ENCODE measurements at regions not wholly inside any gene's neighbourhood (a gene's known extent, or its start where the extent isn't known, plus 50 kb on each side); places are given as distances from the start of the nearest gene placed in this dataset.

GRCh38 chrX:125387945-125388344 lies 68.3 kb downstream of the TEX13C start (continued):
- TF ChIP-seq, protein P1, sequence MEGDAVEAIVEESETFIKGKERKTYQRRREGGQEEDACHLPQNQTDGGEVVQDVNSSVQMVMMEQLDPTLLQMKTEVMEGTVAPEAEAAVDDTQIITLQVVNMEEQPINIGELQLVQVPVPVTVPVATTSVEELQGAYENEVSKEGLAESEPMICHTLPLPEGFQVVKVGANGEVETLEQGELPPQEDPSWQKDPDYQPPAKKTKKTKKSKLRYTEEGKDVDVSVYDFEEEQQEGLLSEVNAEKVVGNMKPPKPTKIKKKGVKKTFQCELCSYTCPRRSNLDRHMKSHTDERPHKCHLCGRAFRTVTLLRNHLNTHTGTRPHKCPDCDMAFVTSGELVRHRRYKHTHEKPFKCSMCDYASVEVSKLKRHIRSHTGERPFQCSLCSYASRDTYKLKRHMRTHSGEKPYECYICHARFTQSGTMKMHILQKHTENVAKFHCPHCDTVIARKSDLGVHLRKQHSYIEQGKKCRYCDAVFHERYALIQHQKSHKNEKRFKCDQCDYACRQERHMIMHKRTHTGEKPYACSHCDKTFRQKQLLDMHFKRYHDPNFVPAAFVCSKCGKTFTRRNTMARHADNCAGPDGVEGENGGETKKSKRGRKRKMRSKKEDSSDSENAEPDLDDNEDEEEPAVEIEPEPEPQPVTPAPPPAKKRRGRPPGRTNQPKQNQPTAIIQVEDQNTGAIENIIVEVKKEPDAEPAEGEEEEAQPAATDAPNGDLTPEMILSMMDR (CRISPR knock-in tag; IDR thresholded peaks at IDR 0.05) = no peak
- no peak for TF ChIP-seq PHF8 (CRISPR knock-in tag; IDR thresholded peaks at IDR 0.05)
- TF ChIP-seq NBN (conservative IDR thresholded peaks at IDR 0.05) = no peak
- TF ChIP-seq PCBP2 (optimal IDR thresholded peaks at IDR 0.05; ENCODE audit: low read depth, low read length, poor library complexity, severe bottlenecking) = no peak

DNA sequence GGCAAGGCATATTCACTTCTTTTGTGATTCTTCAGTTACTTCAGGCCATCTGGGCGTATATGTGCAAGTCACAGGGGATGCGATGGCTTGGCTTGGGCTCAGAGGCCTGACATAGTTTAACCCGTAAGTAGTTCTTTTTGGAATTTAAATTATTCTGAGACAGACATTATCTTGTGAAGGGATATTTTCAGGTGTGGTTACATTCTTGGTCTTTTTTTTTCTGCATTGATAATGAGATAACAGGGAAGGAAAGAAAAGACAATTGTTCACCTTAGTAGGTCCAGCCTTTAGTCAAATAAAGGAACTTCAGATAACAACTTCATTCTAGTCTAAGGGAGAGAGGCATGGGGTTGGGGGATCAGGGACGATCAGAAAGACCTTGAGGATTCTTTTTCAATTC lies 74.8 kb downstream of the TEX13C start:
- 0% methylated on average over 3 of the region's 4 CpGs for WGBS (ENCODE audit: low lambda C conversion rate)
- DNase-seq (ENCODE audit: low spot score) (no peak), FAIRE-seq (no peak), ATAC-seq (no peak)
- no peaks in the 10 kb centered on the region for H3K4me1 ChIP-seq (ENCODE audit: insufficient read depth, low read length)
- ChIA-PET CTCF (ENCODE audit: low intra/inter-chr PET ratio, low total read pairs) (no interaction called here), POLR2A (no interaction called here)
- H3K9me3 ChIP-seq (ENCODE audit: low read length) = no peaks in the 10 kb centered on the region
- H3K36me3 ChIP-seq (replicated peaks in 1 of 2; ENCODE audit: control insufficient read depth in 1 of 2, insufficient read depth in 2 of 2, low read length in 2 of 2) = no peaks in the 10 kb centered on the region
- H2AFZ ChIP-seq (ENCODE audit: low read length) = no peak overlapping the region
- no peak overlapping the region for H3K4me2 ChIP-seq (ENCODE audit: low read depth, low read length)
- in situ Hi-C loops (cut with HindIII; ENCODE audit: extremely low pct_ligation_motif_present, low pct_unique_long_range_greater_than_20kb) (no loop called here), intact Hi-C loops (cut with micrococcal nuclease; ENCODE audit: unreplicated experiment) (no loop called here)
- H3K27ac ChIP-seq (ENCODE audit: extremely low read length, insufficient read depth, low read length) = no peak overlapping the region
- no peaks in the 10 kb centered on the region for H3K27me3 ChIP-seq (ENCODE audit: control insufficient read depth in 1 of 2, insufficient read depth in 2 of 2, low read length in 2 of 2)
- no peaks in the 10 kb centered on the region for H3K79me2 ChIP-seq (ENCODE audit: insufficient read depth, low read length)
- no peak overlapping the region for H3K9ac ChIP-seq (ENCODE audit: insufficient read depth, low read depth, low read length)
- H3K4me3 ChIP-seq (replicated peaks in 1 of 3; ENCODE audit: insufficient read depth in 1 of 3, low read depth in 2 of 3, low read length in 3 of 3) = no peak overlapping the region
- H4K20me1 ChIP-seq (ENCODE audit: insufficient read depth, low read length) = no peaks in the 10 kb centered on the region
- BruUV-seq (replicated peaks) = no TSS peak
- no peak for TF ChIP-seq ZNF543 (CRISPR knock-in tag; IDR thresholded peaks at IDR 0.05)
- no peak for TF ChIP-seq ZNF687 (CRISPR knock-in tag; IDR thresholded peaks at IDR 0.05)
- no peak for TF ChIP-seq NCOA1 (CRISPR knock-in tag; IDR thresholded peaks at IDR 0.05)
- TF ChIP-seq TFDP2 (CRISPR knock-in tag; IDR thresholded peaks at IDR 0.05) = no peak
- no peak for TF ChIP-seq ARNT (IDR thresholded peaks at IDR 0.05)
- TF ChIP-seq, protein P2, sequence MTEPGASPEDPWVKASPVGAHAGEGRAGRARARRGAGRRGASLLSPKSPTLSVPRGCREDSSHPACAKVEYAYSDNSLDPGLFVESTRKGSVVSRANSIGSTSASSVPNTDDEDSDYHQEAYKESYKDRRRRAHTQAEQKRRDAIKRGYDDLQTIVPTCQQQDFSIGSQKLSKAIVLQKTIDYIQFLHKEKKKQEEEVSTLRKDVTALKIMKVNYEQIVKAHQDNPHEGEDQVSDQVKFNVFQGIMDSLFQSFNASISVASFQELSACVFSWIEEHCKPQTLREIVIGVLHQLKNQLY (CRISPR knock-in tag; IDR thresholded peaks at IDR 0.05) = no peak
- no peak for TF ChIP-seq MED13 (CRISPR knock-in tag; IDR thresholded peaks at IDR 0.05)
- TF ChIP-seq HMGXB3 (CRISPR knock-in tag; IDR thresholded peaks at IDR 0.05; ENCODE audit: borderline replicate concordance) = no peak
- no peak for TF ChIP-seq ZNF878 (CRISPR knock-in tag; IDR thresholded peaks at IDR 0.05)
